ENCODE measurements at regions not wholly inside any gene's neighbourhood (a gene's known extent, or its start where the extent isn't known, plus 50 kb on each side); places are given as distances from the start of the nearest gene placed in this dataset.

DNA sequence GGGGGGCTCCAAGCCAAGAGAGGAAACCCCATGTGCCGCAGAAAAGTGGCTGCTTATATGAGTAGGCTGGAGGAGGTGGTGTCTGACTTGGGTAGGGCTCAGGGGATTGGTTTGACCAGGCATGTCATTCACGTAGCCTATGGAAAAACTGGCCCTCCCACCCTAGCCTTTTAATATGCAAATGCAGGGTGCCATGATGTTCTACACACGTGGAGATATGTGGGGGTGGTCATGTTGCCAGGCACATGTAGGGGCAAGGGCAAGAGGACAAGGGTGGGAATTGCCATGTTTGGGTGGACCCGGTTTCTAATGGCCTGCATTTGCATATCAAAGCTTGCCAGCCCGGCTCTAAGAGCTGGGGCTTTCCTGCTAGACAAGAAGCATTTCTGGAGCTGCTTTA is 86.9 kb upstream of the SHISA3 start:
- TF ChIP-seq, protein P1, sequence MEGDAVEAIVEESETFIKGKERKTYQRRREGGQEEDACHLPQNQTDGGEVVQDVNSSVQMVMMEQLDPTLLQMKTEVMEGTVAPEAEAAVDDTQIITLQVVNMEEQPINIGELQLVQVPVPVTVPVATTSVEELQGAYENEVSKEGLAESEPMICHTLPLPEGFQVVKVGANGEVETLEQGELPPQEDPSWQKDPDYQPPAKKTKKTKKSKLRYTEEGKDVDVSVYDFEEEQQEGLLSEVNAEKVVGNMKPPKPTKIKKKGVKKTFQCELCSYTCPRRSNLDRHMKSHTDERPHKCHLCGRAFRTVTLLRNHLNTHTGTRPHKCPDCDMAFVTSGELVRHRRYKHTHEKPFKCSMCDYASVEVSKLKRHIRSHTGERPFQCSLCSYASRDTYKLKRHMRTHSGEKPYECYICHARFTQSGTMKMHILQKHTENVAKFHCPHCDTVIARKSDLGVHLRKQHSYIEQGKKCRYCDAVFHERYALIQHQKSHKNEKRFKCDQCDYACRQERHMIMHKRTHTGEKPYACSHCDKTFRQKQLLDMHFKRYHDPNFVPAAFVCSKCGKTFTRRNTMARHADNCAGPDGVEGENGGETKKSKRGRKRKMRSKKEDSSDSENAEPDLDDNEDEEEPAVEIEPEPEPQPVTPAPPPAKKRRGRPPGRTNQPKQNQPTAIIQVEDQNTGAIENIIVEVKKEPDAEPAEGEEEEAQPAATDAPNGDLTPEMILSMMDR (IDR thresholded peaks at IDR 0.05; ENCODE audit: low read depth, low read length), result no peak
- no peak for TF ChIP-seq EZH2phosphoT487 (IDR thresholded peaks at IDR 0.05; ENCODE audit: low read depth)
